HG03039 (cell line): ENCODE measurements at regions not wholly inside any gene's neighbourhood (a gene's known extent, or its start where the extent isn't known, plus 50 kb on each side); places are given as distances from the start of the nearest gene placed in this dataset.
"Not testable (repeated sequence)": the region's sequence is repeated elsewhere in the genome, so short reads cannot be mapped to it uniquely, and the experiment has no call there.

Source experiments
- ATAC-seq: cut with Tn5 transposase; IDR thresholded peaks from one replicate; pipeline ENCODE4 v1.9.1; 2021; ENCODE audit warnings: mild to moderate bottlenecking, moderate library complexity; ENCODE audit not compliant: unreplicated experiment

GRCh38 chr1:166766942-166767341 lies 72.3 kb upstream of the POGK start:
- ATAC-seq, result no peak

DNA sequence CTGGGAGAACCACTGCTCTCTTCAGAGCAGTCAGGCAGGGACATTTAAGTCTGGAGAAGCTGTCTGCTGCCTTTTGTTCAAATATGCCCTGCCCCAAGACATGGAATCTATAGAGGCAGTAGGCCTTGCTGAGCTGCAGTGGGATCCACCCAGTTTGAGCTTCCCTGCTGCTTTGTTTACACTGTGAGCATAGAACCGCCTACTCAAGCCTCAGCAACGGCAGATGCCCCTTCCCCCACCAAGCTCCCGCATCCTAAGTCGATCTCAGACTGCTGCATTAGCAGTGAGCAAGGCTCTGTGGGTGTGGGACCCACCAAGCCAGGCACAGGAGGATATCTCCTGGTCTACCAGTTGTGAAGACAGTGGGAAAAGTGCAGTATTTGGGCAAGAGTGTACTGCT lies 54.6 kb upstream of the POGK start:
- not testable (repeated sequence) for ATAC-seq

DNA sequence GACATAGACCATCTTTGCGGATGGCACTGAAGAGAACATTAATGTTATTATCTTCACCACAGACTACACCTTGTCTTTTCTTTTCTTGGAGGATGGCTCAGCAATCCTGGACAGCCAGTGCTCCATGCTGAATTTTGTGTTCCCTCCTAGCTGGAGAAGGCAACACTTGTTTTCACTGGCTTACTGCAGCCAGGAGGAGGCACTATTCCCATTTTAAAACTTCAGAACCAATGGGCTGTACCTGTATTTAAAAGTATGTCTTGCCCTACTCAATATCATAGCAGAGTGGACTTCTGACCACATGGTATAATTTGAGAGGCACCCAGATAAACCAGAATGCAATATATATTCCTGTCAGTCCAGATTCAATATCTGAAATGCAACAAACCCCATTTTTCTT lies 53.3 kb upstream of the POGK start:
- ATAC-seq, result no peak

- no peak for ATAC-seq
These were observed 50.0 kb upstream of the POGK start for GRCh38 chr1:166789286-166789685.
